ENCODE measurements at regions not wholly inside any gene's neighbourhood (a gene's known extent, or its start where the extent isn't known, plus 50 kb on each side); places are given as distances from the start of the nearest gene placed in this dataset.

DNA sequence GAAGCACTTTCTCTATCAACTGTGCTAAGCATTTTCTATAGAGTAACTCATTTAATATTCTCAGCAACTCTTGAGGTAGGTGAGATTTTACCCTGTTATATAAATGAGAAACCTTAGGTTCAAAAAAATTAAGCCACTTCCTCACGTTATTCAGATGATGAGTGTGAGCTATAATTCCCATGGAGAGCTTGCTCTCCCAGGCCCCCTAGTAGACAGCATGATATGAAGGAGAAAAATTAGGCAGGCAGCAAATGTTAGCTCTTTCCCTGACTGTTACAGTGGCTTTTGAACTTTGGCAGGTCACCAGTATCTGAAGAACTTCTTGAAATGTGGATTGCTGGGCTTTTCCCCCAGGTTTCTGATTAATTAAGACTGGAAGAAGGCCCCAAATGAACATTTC is 753.1 kb downstream of the NCAM2 start (continued):
- no peak for TF ChIP-seq TP53 (CRISPR knock-in tag; IDR thresholded peaks at IDR 0.05)
- TF ChIP-seq FOXK1 (CRISPR knock-in tag; IDR thresholded peaks at IDR 0.05): no peak
- no peak for TF ChIP-seq ZNF219 (CRISPR knock-in tag; IDR thresholded peaks at IDR 0.05; ENCODE audit: borderline replicate concordance)
- TF ChIP-seq, protein P1, sequence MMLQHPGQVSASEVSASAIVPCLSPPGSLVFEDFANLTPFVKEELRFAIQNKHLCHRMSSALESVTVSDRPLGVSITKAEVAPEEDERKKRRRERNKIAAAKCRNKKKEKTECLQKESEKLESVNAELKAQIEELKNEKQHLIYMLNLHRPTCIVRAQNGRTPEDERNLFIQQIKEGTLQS (CRISPR knock-in tag; conservative IDR thresholded peaks at IDR 0.05): no peak
- no peak for TF ChIP-seq FOXP1 (CRISPR knock-in tag; IDR thresholded peaks at IDR 0.05; ENCODE audit: borderline replicate concordance)
- TF ChIP-seq, protein P2, sequence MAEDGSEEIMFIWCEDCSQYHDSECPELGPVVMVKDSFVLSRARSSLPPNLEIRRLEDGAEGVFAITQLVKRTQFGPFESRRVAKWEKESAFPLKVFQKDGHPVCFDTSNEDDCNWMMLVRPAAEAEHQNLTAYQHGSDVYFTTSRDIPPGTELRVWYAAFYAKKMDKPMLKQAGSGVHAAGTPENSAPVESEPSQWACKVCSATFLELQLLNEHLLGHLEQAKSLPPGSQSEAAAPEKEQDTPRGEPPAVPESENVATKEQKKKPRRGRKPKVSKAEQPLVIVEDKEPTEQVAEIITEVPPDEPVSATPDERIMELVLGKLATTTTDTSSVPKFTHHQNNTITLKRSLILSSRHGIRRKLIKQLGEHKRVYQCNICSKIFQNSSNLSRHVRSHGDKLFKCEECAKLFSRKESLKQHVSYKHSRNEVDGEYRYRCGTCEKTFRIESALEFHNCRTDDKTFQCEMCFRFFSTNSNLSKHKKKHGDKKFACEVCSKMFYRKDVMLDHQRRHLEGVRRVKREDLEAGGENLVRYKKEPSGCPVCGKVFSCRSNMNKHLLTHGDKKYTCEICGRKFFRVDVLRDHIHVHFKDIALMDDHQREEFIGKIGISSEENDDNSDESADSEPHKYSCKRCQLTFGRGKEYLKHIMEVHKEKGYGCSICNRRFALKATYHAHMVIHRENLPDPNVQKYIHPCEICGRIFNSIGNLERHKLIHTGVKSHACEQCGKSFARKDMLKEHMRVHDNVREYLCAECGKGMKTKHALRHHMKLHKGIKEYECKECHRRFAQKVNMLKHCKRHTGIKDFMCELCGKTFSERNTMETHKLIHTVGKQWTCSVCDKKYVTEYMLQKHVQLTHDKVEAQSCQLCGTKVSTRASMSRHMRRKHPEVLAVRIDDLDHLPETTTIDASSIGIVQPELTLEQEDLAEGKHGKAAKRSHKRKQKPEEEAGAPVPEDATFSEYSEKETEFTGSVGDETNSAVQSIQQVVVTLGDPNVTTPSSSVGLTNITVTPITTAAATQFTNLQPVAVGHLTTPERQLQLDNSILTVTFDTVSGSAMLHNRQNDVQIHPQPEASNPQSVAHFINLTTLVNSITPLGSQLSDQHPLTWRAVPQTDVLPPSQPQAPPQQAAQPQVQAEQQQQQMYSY (CRISPR knock-in tag; IDR thresholded peaks at IDR 0.05): no peak

GRCh38 chr21:21762855-21763254 is 764.6 kb downstream of the NCAM2 start:
- Mint-ChIP-seq H3K27me3 (ENCODE audit: low read depth) (peaks cover 1% of the 10 kb centered on the region; the same call in 1 of the 2 replicates), H3K4me1 (no peaks in the 10 kb centered on the region), H3K9me3 (no peaks in the 10 kb centered on the region), H3K27ac (no peak overlapping the region), H3K36me3 (no peaks in the 10 kb centered on the region), H3K4me3 (no peak overlapping the region)
- POLR2A ChIA-PET: no interaction called here
- CTCF ChIA-PET: no interaction called here
- ATAC-seq: no peak
- no peak for DNase-seq (ENCODE audit: low spot score)
- TF ChIP-seq USF2 (CRISPR knock-in tag; IDR thresholded peaks at IDR 0.05) (no peak), CBFB (CRISPR knock-in tag; IDR thresholded peaks at IDR 0.05; ENCODE audit: low read depth) (no peak), NR1H2 (CRISPR knock-in tag; IDR thresholded peaks at IDR 0.05) (no peak)
- TF ChIP-seq, protein P3, sequence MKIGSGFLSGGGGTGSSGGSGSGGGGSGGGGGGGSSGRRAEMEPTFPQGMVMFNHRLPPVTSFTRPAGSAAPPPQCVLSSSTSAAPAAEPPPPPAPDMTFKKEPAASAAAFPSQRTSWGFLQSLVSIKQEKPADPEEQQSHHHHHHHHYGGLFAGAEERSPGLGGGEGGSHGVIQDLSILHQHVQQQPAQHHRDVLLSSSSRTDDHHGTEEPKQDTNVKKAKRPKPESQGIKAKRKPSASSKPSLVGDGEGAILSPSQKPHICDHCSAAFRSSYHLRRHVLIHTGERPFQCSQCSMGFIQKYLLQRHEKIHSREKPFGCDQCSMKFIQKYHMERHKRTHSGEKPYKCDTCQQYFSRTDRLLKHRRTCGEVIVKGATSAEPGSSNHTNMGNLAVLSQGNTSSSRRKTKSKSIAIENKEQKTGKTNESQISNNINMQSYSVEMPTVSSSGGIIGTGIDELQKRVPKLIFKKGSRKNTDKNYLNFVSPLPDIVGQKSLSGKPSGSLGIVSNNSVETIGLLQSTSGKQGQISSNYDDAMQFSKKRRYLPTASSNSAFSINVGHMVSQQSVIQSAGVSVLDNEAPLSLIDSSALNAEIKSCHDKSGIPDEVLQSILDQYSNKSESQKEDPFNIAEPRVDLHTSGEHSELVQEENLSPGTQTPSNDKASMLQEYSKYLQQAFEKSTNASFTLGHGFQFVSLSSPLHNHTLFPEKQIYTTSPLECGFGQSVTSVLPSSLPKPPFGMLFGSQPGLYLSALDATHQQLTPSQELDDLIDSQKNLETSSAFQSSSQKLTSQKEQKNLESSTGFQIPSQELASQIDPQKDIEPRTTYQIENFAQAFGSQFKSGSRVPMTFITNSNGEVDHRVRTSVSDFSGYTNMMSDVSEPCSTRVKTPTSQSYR (CRISPR knock-in tag; IDR thresholded peaks at IDR 0.05): no peak

DNA sequence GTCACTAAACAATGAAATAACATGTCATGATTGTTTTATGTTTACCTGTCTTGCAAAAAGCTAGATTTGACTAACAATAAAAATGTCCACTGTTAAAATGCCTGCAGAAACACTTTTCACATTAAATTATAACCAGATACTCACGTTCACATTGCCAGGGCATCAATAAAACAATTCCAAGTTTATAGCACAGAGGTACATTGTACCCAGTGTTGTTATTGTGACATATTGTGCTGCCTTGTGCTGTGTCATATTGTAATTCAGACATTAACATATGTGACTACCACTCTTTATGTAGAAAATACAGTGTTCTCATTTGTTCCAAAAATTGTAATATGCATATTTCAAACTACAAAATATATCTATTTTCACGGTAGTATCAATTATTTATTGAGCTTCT is 766.1 kb downstream of the NCAM2 start:
- Mint-ChIP-seq H3K4me1 (no peaks in the 10 kb centered on the region), H3K36me3 (no peaks in the 10 kb centered on the region)
- TF ChIP-seq GTF2I (CRISPR knock-in tag; conservative IDR thresholded peaks at IDR 0.05) (no peak), TCF7 (CRISPR knock-in tag; IDR thresholded peaks at IDR 0.05; ENCODE audit: low read depth) (no peak), NR1H2 (CRISPR knock-in tag; IDR thresholded peaks at IDR 0.05) (no peak), NR2C2 (CRISPR knock-in tag; IDR thresholded peaks at IDR 0.05) (no peak), GABPB1 (CRISPR knock-in tag; IDR thresholded peaks at IDR 0.05) (no peak), ERG (CRISPR knock-in tag; IDR thresholded peaks at IDR 0.05) (no peak), NFYB (CRISPR knock-in tag; conservative IDR thresholded peaks at IDR 0.05; ENCODE audit: low read depth) (no peak), CBFB (CRISPR knock-in tag; IDR thresholded peaks at IDR 0.05; ENCODE audit: low read depth) (no peak), SMAD4 (CRISPR knock-in tag; IDR thresholded peaks at IDR 0.05) (no peak), ZNF232 (CRISPR knock-in tag; IDR thresholded peaks at IDR 0.05) (no peak)
- TF ChIP-seq, protein P4, sequence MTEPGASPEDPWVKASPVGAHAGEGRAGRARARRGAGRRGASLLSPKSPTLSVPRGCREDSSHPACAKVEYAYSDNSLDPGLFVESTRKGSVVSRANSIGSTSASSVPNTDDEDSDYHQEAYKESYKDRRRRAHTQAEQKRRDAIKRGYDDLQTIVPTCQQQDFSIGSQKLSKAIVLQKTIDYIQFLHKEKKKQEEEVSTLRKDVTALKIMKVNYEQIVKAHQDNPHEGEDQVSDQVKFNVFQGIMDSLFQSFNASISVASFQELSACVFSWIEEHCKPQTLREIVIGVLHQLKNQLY (CRISPR knock-in tag; IDR thresholded peaks at IDR 0.05): no peak
- TF ChIP-seq, protein P5, sequence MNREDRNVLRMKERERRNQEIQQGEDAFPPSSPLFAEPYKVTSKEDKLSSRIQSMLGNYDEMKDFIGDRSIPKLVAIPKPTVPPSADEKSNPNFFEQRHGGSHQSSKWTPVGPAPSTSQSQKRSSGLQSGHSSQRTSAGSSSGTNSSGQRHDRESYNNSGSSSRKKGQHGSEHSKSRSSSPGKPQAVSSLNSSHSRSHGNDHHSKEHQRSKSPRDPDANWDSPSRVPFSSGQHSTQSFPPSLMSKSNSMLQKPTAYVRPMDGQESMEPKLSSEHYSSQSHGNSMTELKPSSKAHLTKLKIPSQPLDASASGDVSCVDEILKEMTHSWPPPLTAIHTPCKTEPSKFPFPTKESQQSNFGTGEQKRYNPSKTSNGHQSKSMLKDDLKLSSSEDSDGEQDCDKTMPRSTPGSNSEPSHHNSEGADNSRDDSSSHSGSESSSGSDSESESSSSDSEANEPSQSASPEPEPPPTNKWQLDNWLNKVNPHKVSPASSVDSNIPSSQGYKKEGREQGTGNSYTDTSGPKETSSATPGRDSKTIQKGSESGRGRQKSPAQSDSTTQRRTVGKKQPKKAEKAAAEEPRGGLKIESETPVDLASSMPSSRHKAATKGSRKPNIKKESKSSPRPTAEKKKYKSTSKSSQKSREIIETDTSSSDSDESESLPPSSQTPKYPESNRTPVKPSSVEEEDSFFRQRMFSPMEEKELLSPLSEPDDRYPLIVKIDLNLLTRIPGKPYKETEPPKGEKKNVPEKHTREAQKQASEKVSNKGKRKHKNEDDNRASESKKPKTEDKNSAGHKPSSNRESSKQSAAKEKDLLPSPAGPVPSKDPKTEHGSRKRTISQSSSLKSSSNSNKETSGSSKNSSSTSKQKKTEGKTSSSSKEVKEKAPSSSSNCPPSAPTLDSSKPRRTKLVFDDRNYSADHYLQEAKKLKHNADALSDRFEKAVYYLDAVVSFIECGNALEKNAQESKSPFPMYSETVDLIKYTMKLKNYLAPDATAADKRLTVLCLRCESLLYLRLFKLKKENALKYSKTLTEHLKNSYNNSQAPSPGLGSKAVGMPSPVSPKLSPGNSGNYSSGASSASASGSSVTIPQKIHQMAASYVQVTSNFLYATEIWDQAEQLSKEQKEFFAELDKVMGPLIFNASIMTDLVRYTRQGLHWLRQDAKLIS (CRISPR knock-in tag; IDR thresholded peaks at IDR 0.05; ENCODE audit: borderline replicate concordance): no peak

More for the DNA sequence above, 766.1 kb downstream of the NCAM2 start:
- peaks cover 12% of the 10 kb centered on the region; the same call in 1 of the 2 replicates for H3K27me3 Mint-ChIP-seq (ENCODE audit: low read depth)
- POLR2A ChIA-PET: no interaction called here
- CTCF ChIA-PET: no interaction called here
- no peak overlapping the region for H3K27ac Mint-ChIP-seq
- DNase-seq (ENCODE audit: low spot score): no peak
- ATAC-seq: no peak
- H3K4me3 Mint-ChIP-seq: no peak overlapping the region
- 0 out of 2 replicates have a peak, but pooled peaks cover 3% of the 10 kb centered on the region for H3K9me3 Mint-ChIP-seq

All from WTC11 (cell line).